HUES6 (cell line): ENCODE measurements at regions not wholly inside any gene's neighbourhood (a gene's known extent, or its start where the extent isn't known, plus 50 kb on each side); places are given as distances from the start of the nearest gene placed in this dataset.

Experiments used
- H3K27ac ChIP-seq: 2 replicates; pipeline ENCODE4 v1.7.0; 2013; ENCODE audit warnings: low read depth, mild to moderate bottlenecking, low read length, inconsistent platforms
- H3K27me3 ChIP-seq: 2 replicates; pipeline ENCODE4 v1.6.1; 2013; ENCODE audit warnings: low read length; ENCODE audit not compliant: control insufficient read depth, insufficient read depth
- H3K36me3 ChIP-seq: 2 replicates; pipeline ENCODE4 v1.6.1; 2013; ENCODE audit warnings: low read length; ENCODE audit not compliant: control insufficient read depth, insufficient read depth
- H3K4me1 ChIP-seq: 2 replicates; pipeline ENCODE4 v1.6.1; 2013; ENCODE audit warnings: low read length; ENCODE audit not compliant: control insufficient read depth, insufficient read depth
- H3K4me3 ChIP-seq: 2 replicates; pipeline ENCODE4 v1.5.1; 2013; ENCODE audit warnings: low read depth, low read length
- H3K9ac ChIP-seq: one replicate; pipeline ENCODE4 v1.6.1; 2013; ENCODE audit warnings: mild to moderate bottlenecking, low read length
- H3K9me3 ChIP-seq: 2 replicates; pipeline ENCODE4 v1.6.1; 2013; ENCODE audit warnings: low read depth, low read length; ENCODE audit not compliant: control insufficient read depth, insufficient read depth

DNA sequence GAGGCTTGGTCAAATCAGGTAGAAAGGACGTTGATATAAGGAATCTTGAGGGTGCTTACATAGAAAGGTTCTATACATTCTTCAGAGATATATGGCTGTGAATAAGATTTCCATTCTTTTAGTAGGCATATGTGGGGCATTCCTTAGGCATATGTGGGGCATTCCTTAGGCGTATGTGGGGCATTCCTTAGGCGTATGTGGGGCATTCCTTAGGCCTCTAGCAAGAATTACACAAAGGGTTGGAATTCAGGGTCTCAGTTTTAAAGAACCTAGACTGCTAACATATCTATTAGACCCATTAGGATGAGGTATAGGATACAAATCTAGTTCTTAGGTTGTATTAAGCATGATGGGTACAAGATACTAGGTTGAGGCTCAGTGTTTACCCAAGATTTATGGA, 607.8 kb downstream of the SI start:
- no peak overlapping the region for H3K4me3 ChIP-seq
- H3K27me3 ChIP-seq: no peaks in the 10 kb centered on the region
- H3K4me1 ChIP-seq: no peaks in the 10 kb centered on the region
- H3K9me3 ChIP-seq: peaks cover 15% of the 10 kb centered on the region; the same call in 1 of the 2 replicates
- no peak overlapping the region for H3K27ac ChIP-seq
- no peaks in the 10 kb centered on the region for H3K36me3 ChIP-seq
- H3K9ac ChIP-seq: no peak overlapping the region

- H3K27me3 ChIP-seq: no peaks in the 10 kb centered on the region
- no peaks in the 10 kb centered on the region for H3K36me3 ChIP-seq
- no peaks in the 10 kb centered on the region for H3K4me1 ChIP-seq
- H3K9me3 ChIP-seq: peaks cover 15% of the 10 kb centered on the region; the same call in 1 of the 2 replicates
- no peak overlapping the region for H3K4me3 ChIP-seq
- no peak overlapping the region for H3K27ac ChIP-seq
- H3K9ac ChIP-seq: no peak overlapping the region
Observed at GRCh38 chr3:164468055-164468454, 610.2 kb downstream of the SI start.

- no peaks in the 10 kb centered on the region for H3K4me1 ChIP-seq
- no peaks in the 10 kb centered on the region for H3K27me3 ChIP-seq
- H3K4me3 ChIP-seq: no peak overlapping the region
- peaks cover 15% of the 10 kb centered on the region; the same call in 1 of the 2 replicates for H3K9me3 ChIP-seq
- H3K27ac ChIP-seq: no peak overlapping the region
- H3K9ac ChIP-seq: no peak overlapping the region
- no peaks in the 10 kb centered on the region for H3K36me3 ChIP-seq
Observed at GRCh38 chr3:164467007-164467406, 611.3 kb downstream of the SI start.

DNA sequence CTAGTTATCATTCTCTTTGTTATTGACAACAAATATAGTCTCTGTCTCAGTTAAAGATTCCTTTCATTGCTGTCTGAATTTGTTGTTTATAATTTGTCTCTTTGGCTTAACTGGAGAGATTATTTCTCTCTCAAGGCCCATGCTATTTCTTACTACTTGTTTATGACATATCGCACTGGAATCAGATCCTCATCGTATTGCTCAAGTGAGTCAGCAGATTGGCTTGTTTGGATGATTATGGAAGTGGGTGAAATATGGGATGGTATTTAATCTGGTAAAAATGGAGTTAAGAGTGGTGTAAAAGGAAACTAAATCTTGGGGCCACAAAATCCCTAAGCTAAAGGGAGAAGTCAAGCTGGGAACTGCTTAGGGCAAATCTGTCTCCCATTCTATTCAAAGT, 613.1 kb downstream of the SI start:
- no peak overlapping the region for H3K4me3 ChIP-seq
- no peaks in the 10 kb centered on the region for H3K36me3 ChIP-seq
- no peaks in the 10 kb centered on the region for H3K4me1 ChIP-seq
- H3K9ac ChIP-seq: no peak overlapping the region
- H3K27ac ChIP-seq: no peak overlapping the region
- H3K27me3 ChIP-seq: no peaks in the 10 kb centered on the region
- H3K9me3 ChIP-seq: peaks cover 15% of the 10 kb centered on the region; the same call in 1 of the 2 replicates

- Histone ChIP-seq H3K4me3 (no peak overlapping the region), H3K4me1 (no peaks in the 10 kb centered on the region), H3K9ac (no peak overlapping the region), H3K27me3 (no peaks in the 10 kb centered on the region), H3K36me3 (no peaks in the 10 kb centered on the region), H3K9me3 (no peaks in the 10 kb centered on the region), H3K27ac (no peak overlapping the region)
Observed at GRCh38 chr3:164460851-164461250, 617.4 kb downstream of the SI start.

- no peaks in the 10 kb centered on the region for H3K27me3 ChIP-seq
- H3K9me3 ChIP-seq: no peaks in the 10 kb centered on the region
- no peaks in the 10 kb centered on the region for H3K36me3 ChIP-seq
- no peak overlapping the region for H3K27ac ChIP-seq
- no peaks in the 10 kb centered on the region for H3K4me1 ChIP-seq
- no peak overlapping the region for H3K4me3 ChIP-seq
- H3K9ac ChIP-seq: no peak overlapping the region
Observed at GRCh38 chr3:164459521-164460151, 618.7 kb downstream of the SI start.

DNA sequence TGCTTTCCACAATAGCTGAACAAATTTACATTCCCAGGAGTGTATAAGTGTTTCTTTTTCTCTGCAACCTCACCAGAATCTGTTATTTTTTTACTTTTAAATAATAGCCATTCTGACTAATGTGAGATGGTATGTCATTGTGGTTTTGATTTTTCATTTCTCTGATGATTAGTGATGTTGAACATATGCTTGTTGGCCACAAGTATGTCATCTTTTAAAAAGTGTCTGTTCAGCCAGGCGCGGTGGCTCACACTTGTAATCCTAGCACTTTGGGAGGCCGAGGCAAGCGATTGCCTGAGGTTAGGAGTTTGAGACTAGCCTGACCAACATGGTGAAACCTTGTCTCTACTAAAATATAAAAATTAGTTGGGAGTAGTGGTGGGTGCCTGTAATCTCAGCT, 619.3 kb downstream of the SI start:
- H3K4me1 ChIP-seq: no peaks in the 10 kb centered on the region
- H3K27ac ChIP-seq: no peak overlapping the region
- H3K9ac ChIP-seq: no peak overlapping the region

GRCh38 chr3:164453714-164454113, 624.6 kb downstream of the SI start:
- H3K27me3 ChIP-seq: no peaks in the 10 kb centered on the region
- H3K4me1 ChIP-seq: peaks cover 11% of the 10 kb centered on the region; the same call in 1 of the 2 replicates
- no peak overlapping the region for H3K27ac ChIP-seq
- no peak overlapping the region for H3K9ac ChIP-seq
- H3K36me3 ChIP-seq: no peaks in the 10 kb centered on the region
- no peak overlapping the region for H3K4me3 ChIP-seq
- H3K9me3 ChIP-seq: peaks cover 6% of the 10 kb centered on the region

More for the DNA sequence above, 619.3 kb downstream of the SI start:
- Histone ChIP-seq H3K27me3 (no peaks in the 10 kb centered on the region), H3K4me3 (no peak overlapping the region), H3K9me3 (no peaks in the 10 kb centered on the region), H3K36me3 (no peaks in the 10 kb centered on the region)

DNA sequence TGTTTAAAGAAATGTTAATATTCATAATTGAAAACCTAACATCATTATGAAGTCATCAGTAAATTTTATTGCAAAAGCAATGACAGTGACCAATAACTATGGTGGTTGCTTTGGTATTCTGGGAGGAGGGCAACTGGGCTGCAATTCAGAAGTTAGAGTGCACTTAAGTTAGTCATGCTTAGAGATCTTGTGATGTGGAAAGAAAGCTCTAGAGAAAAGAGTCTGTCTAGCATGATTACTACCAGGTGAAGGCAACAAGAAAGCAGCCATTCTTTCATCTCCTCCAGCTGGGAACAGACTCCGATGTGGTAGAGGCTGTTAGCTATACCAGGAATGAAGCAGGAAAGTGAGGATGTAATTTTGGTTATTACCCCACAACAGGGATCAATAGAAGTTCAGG, 625.6 kb downstream of the SI start:
- Histone ChIP-seq H3K9me3 (peaks cover 15% of the 10 kb centered on the region), H3K27me3 (no peaks in the 10 kb centered on the region), H3K27ac (no peak overlapping the region), H3K36me3 (no peaks in the 10 kb centered on the region), H3K4me1 (peaks cover 11% of the 10 kb centered on the region; the same call in 1 of the 2 replicates), H3K9ac (no peak overlapping the region), H3K4me3 (no peak overlapping the region)

- H3K27me3 ChIP-seq: no peaks in the 10 kb centered on the region
- H3K9ac ChIP-seq: no peak overlapping the region
- H3K9me3 ChIP-seq: peaks cover 21% of the 10 kb centered on the region
- H3K36me3 ChIP-seq: no peaks in the 10 kb centered on the region
- H3K4me1 ChIP-seq: peaks cover 11% of the 10 kb centered on the region; the same call in 1 of the 2 replicates
- no peak overlapping the region for H3K27ac ChIP-seq
- H3K4me3 ChIP-seq: no peak overlapping the region
Observed at GRCh38 chr3:164451072-164451910, 627.0 kb downstream of the SI start.

GRCh38 chr3:164450276-164450905, 627.9 kb downstream of the SI start:
- Histone ChIP-seq H3K4me3 (no peak overlapping the region), H3K36me3 (no peaks in the 10 kb centered on the region), H3K27ac (no peak overlapping the region), H3K4me1 (peaks cover 11% of the 10 kb centered on the region; the same call in 1 of the 2 replicates), H3K9me3 (peaks cover 21% of the 10 kb centered on the region), H3K9ac (no peak overlapping the region), H3K27me3 (no peaks in the 10 kb centered on the region)
